ENCODE measurements at regions not wholly inside any gene's neighbourhood (a gene's known extent, or its start where the extent isn't known, plus 50 kb on each side); places are given as distances from the start of the nearest gene placed in this dataset.

GRCh38 chr3:106263011-106263410, 394.2 kb upstream of the CBLB start:
- TF ChIP-seq, protein P1, sequence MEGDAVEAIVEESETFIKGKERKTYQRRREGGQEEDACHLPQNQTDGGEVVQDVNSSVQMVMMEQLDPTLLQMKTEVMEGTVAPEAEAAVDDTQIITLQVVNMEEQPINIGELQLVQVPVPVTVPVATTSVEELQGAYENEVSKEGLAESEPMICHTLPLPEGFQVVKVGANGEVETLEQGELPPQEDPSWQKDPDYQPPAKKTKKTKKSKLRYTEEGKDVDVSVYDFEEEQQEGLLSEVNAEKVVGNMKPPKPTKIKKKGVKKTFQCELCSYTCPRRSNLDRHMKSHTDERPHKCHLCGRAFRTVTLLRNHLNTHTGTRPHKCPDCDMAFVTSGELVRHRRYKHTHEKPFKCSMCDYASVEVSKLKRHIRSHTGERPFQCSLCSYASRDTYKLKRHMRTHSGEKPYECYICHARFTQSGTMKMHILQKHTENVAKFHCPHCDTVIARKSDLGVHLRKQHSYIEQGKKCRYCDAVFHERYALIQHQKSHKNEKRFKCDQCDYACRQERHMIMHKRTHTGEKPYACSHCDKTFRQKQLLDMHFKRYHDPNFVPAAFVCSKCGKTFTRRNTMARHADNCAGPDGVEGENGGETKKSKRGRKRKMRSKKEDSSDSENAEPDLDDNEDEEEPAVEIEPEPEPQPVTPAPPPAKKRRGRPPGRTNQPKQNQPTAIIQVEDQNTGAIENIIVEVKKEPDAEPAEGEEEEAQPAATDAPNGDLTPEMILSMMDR (IDR thresholded peaks at IDR 0.05; ENCODE audit: extremely low read depth, missing control alignments), result no peak
- DNase-seq (ENCODE audit: low spot score), result no peak

GRCh38 chr3:106263546-106263945, 394.7 kb upstream of the CBLB start:
- no peak for DNase-seq (ENCODE audit: low spot score)
- TF ChIP-seq, protein P1 (IDR thresholded peaks at IDR 0.05; ENCODE audit: extremely low read depth, missing control alignments), result no peak

DNA sequence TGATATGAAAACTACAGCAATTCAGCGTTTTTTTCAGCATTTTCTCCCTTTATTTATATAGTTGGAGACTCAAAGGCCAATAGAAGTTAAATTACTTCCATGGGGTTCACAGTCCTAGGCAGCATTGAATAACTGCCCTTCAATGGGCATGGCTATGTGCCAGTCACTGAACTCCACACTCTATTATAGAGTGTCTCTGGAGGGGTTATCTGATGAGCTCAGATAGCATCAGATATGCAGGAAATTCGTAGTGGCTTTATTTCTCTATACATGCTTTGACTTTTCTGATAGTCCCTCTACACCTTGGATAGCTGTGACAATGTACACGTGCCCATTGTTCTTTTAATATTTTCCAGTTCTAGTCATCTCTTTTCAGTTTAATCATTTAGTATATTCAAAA, 396.9 kb upstream of the CBLB start:
- no peak for DNase-seq (ENCODE audit: low spot score)
- TF ChIP-seq, protein P1 (IDR thresholded peaks at IDR 0.05; ENCODE audit: extremely low read depth, missing control alignments), result no peak

- DNase-seq (ENCODE audit: low spot score), result no peak
- TF ChIP-seq, protein P1 (IDR thresholded peaks at IDR 0.05; ENCODE audit: extremely low read depth, missing control alignments), result no peak
These were observed 399.9 kb upstream of the CBLB start for GRCh38 chr3:106268696-106269095.

DNA sequence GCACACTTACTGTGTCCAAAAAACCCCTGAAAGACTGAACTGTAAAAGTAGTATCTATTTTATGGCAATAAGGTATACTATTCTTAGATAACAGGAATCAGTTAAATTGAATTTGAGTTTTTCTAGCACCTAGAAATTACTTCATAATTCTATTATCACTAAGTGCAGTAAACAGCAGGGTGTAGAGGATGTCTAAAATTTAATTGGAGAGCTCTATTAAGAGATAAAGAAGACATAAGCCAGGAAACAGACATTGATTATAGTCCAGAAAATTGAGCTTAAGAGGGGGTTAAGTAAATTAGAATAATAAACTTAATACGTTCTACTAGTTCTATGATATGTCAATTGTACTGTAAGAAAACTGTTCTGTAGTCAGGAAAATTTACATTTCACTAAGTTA, 403.5 kb upstream of the CBLB start:
- DNase-seq (ENCODE audit: low spot score), result no peak
- TF ChIP-seq, protein P1 (IDR thresholded peaks at IDR 0.05; ENCODE audit: extremely low read depth, missing control alignments), result no peak

- TF ChIP-seq, protein P1 (IDR thresholded peaks at IDR 0.05; ENCODE audit: extremely low read depth, missing control alignments), result no peak
- DNase-seq (ENCODE audit: low spot score), result no peak
These were observed 406.8 kb upstream of the CBLB start for GRCh38 chr3:106275592-106275991.

DNA sequence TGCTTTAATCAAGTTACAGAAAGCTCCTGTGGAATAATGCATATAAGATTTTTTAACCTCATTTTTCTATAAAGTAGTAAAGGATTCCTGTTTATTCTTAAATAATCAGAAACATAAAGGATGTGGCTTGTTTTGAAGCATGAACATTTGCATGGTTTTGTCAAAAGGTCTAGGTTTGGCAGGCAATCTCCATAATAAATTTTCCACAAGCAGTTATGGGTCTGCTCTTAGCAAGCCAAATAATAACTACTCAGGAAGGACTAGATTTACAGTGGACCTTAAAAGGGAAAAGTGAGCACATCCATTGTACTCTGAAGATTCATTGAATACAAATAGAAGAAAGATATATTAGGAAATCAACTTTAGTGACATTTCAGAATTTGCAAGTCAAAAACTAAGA, 407.3 kb upstream of the CBLB start:
- no peak for DNase-seq (ENCODE audit: low spot score)
- TF ChIP-seq, protein P1 (IDR thresholded peaks at IDR 0.05; ENCODE audit: extremely low read depth, missing control alignments), result no peak

Data from GM20000 (cell line).